ENCODE measurements at regions not wholly inside any gene's neighbourhood (a gene's known extent, or its start where the extent isn't known, plus 50 kb on each side); places are given as distances from the start of the nearest gene placed in this dataset.

- Histone ChIP-seq H3K14ac (ENCODE audit: insufficient read length) (no peak overlapping the region), H3K56ac (replicated peaks; ENCODE audit: insufficient read length, low read depth, low read length) (no peak overlapping the region), H3K4me2 (ENCODE audit: insufficient read depth in 1 of 2, low read depth in 2 of 2, low read length in 2 of 2) (no peak overlapping the region), H3K4me3 (ENCODE audit: extremely low read depth in 1 of 4, insufficient read depth in 2 of 4, low read depth in 3 of 4, low read length in 4 of 4) (no peak overlapping the region), H3K27me3 (replicated peaks in 1 of 4; ENCODE audit: control insufficient read depth in 3 of 4, extremely low read depth in 1 of 4, insufficient read depth in 3 of 4, low read length in 3 of 4) (no peaks in the 10 kb centered on the region), H2BK120ac (replicated peaks; ENCODE audit: low read depth, low read length) (no peak overlapping the region), H3K9me3 (ENCODE audit: insufficient read depth in 2 of 2, low read depth in 1 of 2, low read length in 1 of 2) (peaks cover 12 to 27% of the 10 kb centered on the region in 2 experiments), H3K79me2 (ENCODE audit: control insufficient read depth in 1 of 2, insufficient read depth in 2 of 2, low read length in 2 of 2) (no peaks in the 10 kb centered on the region), H2AK5ac (ENCODE audit: low read depth, low read length) (no peak overlapping the region), H3K4ac (replicated peaks; ENCODE audit: insufficient read length, low read depth, low read length) (no peak overlapping the region), H2AFZ (ENCODE audit: low read length) (no peak overlapping the region), H4K20me1 (replicated peaks in 1 of 2; ENCODE audit: control insufficient read depth in 1 of 2, insufficient read depth in 2 of 2, low read length in 2 of 2) (no peaks in the 10 kb centered on the region), H4K8ac (ENCODE audit: extremely low read depth, insufficient read depth, low read length) (no peak overlapping the region), H2BK5ac (ENCODE audit: low read depth, low read length) (no peak overlapping the region), H3K4me1 (replicated peaks in 1 of 4; ENCODE audit: control insufficient read depth in 3 of 4, insufficient read depth in 4 of 4, low read length in 3 of 4) (no peaks in the 10 kb centered on the region), H2BK12ac (ENCODE audit: low read depth, low read length) (no peak overlapping the region), H4K91ac (replicated peaks; ENCODE audit: insufficient read length, low read length) (no peak overlapping the region), H3K9ac (replicated peaks in 1 of 4; ENCODE audit: extremely low read depth in 1 of 4, low read depth in 3 of 4, low read length in 3 of 4) (no peak overlapping the region), H3K23me2 (ENCODE audit: low read depth, low read length) (no peaks in the 10 kb centered on the region), H4K5ac (ENCODE audit: insufficient read length, low read depth, low read length) (no peak overlapping the region), H2BK15ac (ENCODE audit: low read length) (no peak overlapping the region), H2BK20ac (ENCODE audit: low read length) (no peak overlapping the region), H3K36me3 (ENCODE audit: control insufficient read depth in 2 of 4, insufficient read depth in 4 of 4, low read length in 3 of 4) (peaks cover 0 to 6% (median 0%) of the 10 kb centered on the region in 4 experiments; a peak in 3 of 8 replicates), H3K18ac (ENCODE audit: extremely low read depth, low read length) (no peak overlapping the region), H3K27ac (ENCODE audit: low read depth, low read length) (no peak overlapping the region), H3K23ac (ENCODE audit: insufficient read length) (no peak overlapping the region), H3K79me1 (ENCODE audit: low read depth, low read length) (no peaks in the 10 kb centered on the region)
- no peak for FAIRE-seq
- 43% methylated on average over 2 of the region's 2 CpGs; no CpG with 5 or more reads in 1 of the 2 experiments for WGBS, 2 experiments (ENCODE audit: extremely low coverage in 1 of 2, insufficient coverage in 1 of 2, insufficient read length in 1 of 2, insufficient replicate concordance in 2 of 2, low coverage in 1 of 2, low lambda C conversion rate in 2 of 2, missing lambda C conversion rate in 1 of 2)
- ChIA-PET CTCF (ENCODE audit: partially characterized antibody) (no interaction called here), POLR2A (ENCODE audit: partially characterized antibody) (no interaction called here)
- DNase-seq (ENCODE audit: low read depth in 1 of 2, low spot score in 2 of 2): no peak
- TF ChIP-seq TCF12 (IDR thresholded peaks at IDR 0.05; ENCODE audit: low read depth, low read length) (no peak), SIN3A (conservative IDR thresholded peaks at IDR 0.05 in 1 of 2, IDR thresholded peaks at IDR 0.05 in 1 of 2; ENCODE audit: low read depth in 1 of 2, low read length in 2 of 2) (no peak), RAD21 (IDR thresholded peaks at IDR 0.05 in 1 of 2, conservative IDR thresholded peaks at IDR 0.05 in 1 of 2; ENCODE audit: low read depth in 2 of 2, low read length in 2 of 2) (no peak), ZNF274 (IDR thresholded peaks at IDR 0.05; ENCODE audit: borderline replicate concordance, extremely low read depth, low read length) (no peak), SAP30 (IDR thresholded peaks at IDR 0.05; ENCODE audit: insufficient read depth, insufficient replicate concordance, low read length) (no peak)
Measured at GRCh38 chr4:64756016-64756415, 346.8 kb upstream of the TECRL start.
